ENCODE measurements at regions not wholly inside any gene's neighbourhood (a gene's known extent, or its start where the extent isn't known, plus 50 kb on each side); places are given as distances from the start of the nearest gene placed in this dataset.

DNA sequence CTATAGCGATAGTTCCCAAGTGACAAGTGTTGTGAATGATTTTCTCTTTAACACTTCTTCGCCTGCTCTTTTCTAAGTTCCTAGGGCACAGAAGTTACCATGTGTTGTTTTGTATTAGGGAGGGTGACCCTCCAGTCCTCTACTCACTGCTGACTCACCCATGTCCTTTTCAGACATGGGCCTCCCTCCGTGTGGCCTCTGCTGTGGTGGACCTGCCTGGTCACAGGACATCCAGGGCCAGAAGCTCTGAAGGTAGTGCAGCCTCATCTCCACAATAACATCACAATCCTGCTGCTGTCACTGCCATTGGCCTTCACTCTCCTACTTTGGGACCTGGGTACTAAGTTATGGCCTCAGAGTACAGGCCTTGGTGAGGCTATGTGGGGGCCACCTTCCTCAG lies 87.1 kb upstream of the TNFAIP3 start:
- no peak for DNase-seq

DNA sequence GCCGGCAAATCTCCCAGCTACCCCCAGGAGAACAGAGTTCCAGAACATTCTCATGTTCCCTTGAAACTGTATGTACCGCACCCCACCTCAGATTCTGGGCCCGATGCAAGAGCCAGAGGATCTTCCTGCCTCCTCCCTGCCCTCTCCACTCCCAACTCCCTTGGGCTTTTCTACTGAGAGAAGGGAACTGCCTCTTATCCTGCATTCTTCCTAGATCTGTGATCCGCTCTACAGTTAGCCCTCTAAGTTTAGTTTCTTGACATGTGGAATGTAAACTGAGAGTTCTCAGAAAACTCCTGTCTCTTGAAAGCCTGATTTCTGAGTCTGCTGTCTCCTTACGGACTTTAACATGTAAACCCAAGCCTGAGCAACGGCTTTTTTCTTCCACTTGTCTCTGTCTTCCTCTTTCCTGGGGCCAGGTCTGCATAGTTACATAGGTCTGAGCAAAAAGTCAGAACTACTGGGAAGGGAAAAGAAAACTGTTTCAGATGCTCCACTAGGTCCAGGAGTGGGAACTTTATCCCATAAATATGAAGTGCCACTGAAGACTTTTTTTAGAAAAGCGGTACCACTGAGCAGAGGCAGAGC lies 86.5 kb upstream of the TNFAIP3 start:
- DNase-seq, result no peak

DNA sequence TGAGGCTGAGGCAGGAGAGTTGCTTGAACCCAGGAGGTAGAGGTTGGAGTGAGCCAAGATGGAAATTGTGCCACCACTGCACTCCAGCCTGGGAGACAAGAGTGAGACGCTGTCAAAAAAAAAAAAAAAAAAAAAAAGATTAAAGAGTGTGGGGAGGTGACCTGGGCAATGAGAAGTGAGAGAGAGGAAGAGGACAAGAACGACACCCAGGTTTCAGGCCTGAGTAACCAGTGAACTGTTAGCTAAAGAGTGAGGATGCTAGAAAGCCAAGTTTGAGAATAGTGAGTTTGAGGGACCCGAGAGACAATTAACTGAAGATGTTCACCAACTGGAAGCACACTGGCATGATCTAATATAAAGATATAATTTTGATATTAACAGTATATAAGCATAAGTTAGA lies 85.4 kb upstream of the TNFAIP3 start:
- DNase-seq, result no peak

DNA sequence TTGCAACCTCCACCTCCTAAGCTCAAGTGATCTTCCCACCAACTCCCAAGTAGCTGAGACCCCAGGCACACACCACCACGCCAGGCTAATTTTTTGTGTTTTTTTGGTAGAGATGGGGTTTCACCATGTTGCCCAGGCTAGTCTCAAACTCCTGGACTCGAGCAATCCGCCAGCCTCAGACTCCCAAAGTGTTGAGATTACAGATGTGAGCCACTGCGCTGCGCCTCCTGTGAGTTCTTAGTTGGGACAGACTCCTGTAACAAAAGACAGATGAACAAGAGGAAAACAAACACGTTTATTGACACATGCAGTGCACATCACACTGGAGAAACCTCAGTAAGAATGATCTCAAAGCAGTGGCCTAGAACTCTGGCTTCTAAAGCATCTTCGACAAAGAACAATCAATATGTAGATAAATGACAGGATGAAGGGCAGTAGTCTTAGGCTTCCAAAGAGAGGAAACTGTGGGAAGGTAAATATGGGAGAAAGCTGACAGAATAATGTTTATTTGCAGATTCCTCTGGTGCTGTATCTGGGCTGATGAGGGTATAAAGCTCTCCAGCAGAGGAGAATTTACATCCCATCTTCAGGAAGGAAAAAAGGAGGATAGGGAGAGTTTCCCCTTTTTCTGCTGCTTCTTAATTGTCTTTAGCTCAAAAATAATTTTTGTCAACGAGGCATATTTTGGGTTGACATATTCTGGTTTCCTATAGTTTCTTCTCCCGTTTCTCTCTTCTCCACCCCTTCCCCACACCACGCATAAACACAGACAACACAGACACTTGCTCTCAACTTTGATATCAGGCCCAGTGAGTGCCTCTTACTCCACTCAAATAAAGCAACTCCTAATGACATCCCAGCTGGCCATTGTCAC lies 84.7 kb upstream of the TNFAIP3 start:
- DNase-seq, result no peak

DNA sequence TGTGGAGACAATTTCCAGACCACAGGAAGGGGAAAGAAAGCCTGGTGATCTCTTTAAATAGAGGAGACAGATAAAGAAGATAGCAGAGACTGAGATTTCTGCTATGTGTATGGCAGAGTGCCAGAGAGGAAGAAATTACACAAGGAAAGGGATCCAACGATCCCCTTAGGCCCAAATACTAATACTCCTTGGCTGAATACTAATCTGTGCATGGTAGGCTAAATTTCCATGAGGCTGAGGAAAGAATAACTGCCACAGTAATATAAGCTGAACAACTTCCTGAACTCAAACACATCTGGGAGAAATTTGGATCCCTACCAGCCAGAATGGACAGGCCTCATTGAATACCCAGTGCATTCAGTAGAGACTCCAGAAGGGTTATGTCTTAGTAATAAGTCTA lies 83.3 kb upstream of the TNFAIP3 start:
- DNase-seq, result no peak

DNA sequence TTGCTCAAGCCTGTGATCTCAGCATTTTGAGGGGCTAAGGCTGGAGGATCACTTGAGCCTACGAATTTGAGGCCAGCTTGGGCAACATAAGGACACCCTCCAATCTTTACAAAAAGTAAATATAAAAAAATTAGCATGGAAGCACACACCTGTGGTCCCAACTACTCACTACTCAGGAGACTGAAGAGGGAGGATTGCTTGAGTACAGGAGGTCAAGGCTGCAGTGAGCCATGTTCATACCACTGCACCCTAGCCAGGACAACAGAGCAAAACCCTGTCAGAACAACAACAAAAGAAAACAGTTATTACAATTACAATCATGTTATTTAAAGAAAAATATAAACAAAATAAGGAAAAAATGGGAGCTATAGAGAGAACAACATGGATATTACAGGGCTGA lies 82.5 kb upstream of the TNFAIP3 start:
- no peak for DNase-seq

DNA sequence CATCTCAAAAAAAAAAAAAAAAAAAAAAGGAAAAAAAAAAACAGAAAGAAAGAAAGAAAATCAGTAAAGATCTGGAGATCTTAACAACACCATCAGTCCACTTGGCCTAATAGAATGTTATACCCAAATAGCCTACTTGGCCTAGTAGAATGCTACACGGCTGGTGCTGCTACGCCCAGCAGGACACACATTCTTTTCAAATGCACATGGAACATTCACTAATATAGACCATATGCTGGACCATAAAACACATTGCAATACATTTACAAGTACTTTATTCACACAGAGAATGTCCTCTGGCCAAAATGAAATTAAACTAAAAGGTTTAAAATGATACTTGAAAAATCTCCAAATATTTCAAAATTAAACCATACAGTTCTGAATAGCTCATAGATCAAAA lies 80.0 kb upstream of the TNFAIP3 start:
- DNase-seq, result no peak

DNA sequence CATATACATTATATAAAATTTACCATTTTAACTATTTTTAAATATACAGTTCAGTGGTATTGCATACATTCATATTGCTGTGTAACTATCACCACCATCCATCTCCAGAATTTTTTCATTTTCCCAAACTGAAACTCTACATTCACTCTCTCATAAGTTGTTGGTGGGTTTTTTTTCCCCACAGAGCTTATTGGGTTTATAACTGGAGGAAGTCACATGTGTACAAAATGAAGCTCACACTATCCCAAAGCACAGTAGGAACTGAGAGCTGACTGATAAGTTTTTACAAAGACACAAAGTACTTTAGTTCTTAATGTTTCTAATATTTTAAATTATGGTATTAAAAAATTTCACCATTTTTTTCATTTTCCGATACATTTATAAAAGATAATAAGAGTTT lies 78.8 kb upstream of the TNFAIP3 start:
- DNase-seq, result no peak

DNA sequence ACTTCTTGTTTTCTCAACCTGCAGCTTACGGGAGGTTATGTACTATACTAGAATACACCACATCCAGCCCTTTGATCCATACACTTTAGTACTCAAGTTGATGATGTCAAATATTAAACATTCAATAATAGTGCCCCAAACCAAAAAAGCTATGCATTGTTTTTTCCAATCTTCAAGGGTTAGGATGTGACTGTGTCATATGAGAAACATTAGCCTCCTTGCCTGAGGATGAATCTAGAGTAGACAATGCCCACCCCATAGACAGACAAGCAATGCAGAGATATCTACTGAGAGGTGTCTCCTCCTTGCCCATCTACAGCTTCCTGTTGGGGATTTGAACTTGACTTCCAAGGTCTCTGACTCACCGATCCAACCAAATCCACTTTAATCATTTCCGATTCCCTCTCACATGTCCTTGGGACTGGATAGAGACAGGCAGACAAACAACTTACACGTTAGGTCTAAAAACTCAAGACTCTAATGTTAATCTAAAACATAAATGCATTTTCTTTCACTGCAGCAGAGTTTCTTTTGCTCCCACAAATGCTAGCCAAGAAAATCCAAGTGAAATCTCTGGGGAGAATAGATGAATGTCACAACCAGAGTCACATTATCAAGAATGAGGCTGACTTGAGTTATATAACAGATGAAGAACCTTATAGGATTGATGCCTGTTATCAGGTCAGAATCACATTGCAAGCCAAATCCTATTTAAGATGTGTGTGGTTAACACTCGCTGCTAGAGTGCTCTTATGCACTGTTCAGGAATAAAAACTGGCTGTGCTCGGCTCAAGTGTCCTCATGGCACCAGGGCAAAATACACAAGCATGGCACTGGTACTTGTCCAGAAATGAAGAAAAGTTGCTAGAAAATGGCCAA lies 75.5 kb upstream of the TNFAIP3 start:
- no peak for DNase-seq

DNA sequence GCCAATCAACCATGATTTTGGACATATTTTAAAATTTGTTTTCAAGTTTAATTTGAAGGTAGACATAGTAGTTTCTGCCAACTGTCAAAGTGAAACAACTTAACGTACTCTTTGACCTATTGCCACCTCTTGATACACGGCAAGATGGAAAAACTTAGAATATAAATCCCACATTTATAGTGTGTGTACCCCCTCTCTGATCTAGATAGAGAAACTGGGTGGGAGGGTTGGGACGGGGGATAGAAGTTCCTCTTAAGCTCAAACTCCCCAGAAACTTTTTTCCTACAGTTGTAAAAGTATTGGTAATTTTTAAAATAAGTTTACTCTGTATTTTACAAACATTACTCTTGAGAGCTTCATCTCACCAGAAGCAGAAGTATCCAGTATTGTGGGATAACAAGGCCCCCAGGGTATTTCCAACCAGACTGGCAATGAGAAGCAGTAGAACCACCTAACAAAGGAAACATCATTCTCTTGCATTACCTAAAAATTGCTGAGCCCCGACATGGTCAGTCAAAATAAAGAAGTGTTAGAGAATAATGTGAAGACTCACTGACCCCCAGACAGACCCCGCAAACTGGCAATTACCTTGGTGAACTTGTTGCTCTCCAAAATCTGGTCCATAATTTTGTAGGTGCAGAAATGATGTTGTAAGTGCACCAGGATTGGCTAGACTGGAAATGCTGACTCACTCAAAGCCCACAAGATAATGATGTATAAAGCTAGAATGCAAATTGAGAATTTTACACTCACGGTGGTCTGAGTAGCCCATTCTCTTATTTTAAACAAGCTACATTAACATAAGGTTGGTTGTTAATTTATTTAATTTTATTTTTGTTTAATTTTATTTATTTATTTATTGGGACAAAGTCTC lies 74.7 kb upstream of the TNFAIP3 start:
- DNase-seq, result no peak

DNA sequence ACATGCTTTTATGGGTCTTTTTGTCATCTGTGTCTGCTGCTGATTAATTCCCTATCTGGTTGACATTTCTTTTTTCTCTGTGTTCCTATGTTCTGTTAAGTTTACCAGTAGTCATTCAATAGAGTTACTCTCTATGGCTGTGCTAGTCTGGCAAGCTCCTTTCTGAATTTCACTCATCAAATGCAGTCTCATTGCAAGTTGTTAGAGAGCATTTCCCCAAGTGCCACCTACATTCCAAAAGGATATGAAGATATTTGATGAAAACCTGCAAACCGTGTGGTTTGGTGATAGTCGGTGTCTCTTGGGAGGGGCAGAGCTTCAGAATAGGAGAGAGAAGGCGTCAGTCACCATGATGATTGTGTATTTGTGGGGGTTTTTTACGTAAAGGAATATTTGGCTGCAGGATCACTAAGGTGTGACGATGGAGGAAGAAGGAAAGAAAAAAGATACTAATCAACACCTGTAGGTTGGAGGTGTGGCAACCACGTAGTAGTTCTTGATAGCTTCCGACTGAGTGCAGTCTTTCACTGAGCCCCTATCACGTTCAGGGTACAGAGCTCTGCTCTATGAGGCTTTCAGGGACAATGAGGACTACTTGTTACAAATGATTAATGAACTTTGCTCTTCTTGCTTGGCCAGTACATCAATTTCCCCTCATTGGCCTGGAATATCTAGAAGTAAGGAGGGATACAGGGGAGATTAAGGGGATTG lies 73.1 kb upstream of the TNFAIP3 start:
- no peak for DNase-seq

DNA sequence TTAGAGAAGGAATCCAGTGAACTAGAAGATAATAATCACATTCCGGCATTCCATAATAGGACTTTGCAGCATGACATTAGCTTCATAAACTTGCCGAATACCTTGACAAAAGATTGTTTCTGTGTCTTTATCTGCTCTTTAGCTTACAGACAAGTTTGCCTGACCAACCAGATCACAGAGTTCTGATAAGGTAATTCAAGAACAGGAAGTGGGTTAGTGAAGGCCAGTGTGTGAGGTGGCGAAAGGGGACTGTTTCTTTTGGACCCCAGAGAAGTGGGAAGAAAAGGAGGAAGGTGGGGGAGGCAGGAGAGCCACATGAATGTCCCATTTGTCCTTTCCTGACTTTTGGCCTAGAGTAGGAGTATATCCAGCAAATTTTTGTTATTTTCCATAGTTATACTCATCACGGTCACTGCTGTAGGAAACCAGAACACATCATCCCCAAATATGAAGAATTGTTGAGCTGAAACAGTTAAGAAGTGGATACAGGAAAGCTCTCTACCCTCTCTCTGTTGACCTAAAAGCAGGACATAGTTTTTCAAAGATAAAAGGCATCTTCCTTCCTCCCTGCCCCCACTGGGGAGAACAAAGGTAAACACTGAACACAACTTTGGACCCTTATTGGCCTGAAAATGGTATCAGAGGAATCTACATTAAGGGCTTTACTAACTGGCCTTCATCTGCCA lies 72.4 kb upstream of the TNFAIP3 start:
- no peak for DNase-seq

DNA sequence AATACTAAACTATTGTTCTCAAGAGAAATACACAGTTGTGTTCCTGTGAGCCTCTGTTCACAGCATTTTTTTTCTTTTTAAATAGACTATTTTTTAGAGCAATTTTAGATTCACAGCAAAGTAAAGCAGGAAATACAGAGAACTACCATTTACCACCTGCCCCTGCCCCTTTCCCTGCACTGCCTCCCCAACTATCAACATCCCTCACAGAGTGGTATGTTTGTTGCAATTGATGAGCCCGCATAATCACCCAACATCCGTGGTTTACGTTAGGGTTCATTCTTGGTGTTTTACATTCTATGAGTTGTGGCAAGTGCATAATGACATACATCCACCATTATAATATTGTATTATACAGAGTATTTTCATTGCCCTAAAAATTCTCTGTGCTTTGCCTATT lies 71.6 kb upstream of the TNFAIP3 start:
- DNase-seq, result no peak

DNA sequence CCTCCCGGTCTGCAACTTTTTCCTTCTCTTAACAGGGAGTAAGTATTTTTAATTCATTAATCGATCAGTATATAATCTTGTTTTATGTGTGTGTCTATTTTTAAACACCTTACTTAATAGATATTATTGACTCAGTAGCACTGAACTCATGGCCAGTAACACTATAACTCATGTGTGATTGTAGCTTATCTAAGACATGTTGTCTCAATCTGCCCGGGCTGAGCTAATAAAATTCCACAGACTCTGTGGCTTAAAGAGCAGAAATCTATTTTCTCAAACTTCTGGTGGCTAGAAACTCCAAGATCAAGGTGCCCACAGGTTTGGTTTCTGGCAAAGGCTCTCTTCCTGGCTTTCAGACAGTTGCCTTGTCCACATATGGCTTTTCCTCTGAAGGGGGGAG lies 68.8 kb upstream of the TNFAIP3 start:
- DNase-seq, result no peak

DNA sequence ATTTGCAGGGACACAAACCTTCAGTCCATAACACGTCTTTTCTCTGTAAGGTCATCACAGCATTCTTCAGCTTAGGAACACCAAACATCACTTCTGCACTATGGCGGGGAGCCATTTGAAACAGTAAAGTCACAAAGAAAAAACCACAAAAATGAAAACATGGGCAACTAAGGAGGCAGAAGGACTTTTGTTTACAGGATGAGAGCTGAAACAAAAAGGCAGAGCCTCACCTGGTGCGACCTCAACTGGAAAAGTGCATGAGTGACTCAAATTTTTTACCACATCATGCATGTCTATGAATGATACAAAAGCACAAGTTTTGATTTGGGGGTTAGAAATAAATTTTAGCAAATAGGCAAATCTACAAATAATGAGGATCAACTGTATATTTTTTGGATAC lies 68.2 kb upstream of the TNFAIP3 start:
- DNase-seq, result no peak

DNA sequence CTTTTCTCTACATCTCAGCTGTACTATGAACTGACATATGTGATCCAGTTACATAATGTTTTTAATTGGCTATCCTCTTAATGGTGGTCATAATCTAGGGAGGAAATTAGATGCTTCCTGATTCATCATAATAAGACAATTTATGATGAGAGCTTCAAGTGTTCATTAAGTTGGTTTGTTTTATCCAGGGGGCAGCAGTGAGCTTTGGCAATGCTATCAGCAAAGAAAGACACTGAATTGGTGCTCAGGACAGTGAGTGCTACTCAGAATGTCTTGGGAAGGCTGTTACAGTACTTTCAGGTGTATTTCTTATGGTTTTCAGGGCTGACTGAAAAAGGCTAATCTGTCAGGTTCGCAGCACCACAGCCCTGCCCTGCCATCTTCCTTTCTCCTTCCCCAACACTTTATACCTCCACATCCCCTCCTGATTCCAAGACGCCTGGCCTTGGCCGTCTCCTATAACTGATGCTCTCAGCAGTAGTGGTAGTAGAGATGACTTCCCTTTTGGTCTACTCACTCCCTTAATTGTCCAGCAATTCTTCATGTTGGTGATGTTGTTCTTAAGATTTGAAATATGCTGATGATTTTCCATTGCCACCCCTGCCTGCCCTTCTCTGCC lies 67.0 kb upstream of the TNFAIP3 start:
- no peak for DNase-seq

DNA sequence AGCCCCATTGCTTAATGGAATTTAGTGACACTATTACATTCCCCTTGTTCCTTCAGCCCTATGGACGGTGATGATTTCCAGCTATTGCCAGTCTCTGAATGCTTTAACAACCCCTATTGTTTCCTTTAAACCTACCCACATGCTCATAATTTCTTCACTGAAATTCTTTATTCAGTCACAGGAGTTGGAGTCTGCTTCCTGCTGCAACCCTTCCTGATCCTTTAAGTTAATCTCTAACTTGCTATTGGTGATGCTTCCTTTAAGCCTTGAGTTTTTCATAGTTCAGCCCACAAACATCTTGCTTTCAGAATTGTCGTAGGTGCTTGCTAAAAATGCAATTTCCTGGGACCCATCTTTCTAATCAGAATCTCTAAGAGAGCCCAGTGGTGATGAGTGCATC lies 66.3 kb upstream of the TNFAIP3 start:
- no peak for DNase-seq

DNA sequence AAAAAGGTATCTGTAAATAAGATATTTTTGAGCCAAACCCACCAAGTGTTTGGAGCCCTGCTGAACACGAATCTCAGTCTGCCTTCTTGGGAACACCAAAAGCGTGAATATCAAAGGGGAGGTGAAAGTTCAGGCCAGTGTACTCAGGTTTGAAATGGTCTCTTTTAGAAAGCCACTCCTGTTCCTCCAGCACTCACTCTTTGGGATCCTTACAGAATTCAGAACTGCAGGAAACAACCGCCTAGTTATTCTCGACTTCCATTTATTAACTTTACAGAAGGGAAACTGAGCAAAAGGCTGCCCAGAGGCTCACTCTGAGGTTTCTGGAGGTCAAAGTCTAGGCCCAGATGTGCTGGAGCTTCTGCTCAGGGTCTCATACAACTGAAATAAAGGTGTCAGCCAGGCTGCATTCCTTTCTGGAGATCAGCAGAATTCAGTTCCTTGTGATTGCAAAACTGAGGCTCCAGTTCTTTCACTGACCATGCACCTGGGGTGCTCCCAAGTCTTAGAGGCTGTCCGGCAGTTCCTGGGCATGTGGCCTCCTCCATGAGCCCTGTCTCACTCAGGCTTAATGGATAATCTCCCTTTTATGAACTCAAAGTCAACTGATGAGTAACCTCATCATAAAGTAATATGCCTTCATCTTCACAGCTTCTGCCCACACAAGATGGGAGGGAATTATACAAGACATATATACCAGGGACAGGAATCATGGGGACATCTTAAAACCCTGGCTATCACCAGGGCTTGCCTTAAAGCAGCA lies 65.5 kb upstream of the TNFAIP3 start:
- DNase-seq, result no peak

DNA sequence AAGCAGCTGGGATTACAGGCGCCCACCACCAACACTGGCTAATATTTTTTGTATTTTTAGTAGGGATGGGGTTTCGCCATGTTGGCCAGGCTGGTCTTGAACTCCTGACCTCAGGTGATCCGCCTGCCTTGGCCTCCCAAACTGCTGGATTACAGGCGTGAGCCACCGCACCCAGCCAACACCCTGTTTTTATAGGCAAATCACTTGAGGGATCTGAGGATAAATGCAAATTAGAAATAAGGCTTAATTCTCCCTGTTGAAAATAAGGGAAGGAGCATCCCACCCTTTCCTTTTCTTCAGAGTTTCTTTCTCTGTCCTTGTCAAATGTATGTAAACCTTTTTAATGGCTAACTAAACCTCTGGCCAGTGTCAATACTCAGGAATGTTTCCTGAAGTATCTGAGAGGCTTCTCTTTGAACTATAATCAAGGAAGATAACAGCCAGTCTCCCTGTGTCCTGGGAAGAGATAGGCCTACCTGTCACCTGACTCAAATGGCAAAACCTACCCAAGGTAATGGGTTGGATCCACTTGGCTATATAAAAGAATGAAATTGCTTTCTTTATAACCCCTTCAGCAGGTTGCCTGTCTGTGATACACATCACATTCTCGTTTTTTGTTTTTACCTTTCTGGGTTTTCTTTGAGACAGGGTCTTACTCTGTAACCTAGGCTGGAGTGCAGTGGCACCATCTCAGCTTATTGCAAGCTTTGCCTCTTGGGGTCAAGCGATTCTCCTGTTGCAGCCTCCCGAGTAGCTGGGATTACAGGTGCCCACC lies 64.5 kb upstream of the TNFAIP3 start:
- DNase-seq, result no peak

Data from left kidney (tissue), 1 donor.